GM12878 (cell line): ENCODE measurements at regions not wholly inside any gene's neighbourhood (a gene's known extent, or its start where the extent isn't known, plus 50 kb on each side); places are given as distances from the start of the nearest gene placed in this dataset.

Experiments used
- ATAC-seq: fragments of 200-7000 bp; cut with Tn5 transposase; 3 replicates; pipeline ENCODE4 v1.9.1; 2020; ENCODE audit warnings: mild to moderate bottlenecking, moderate library complexity
- BruUV-seq: library from RNA; stranded (reverse); fragments of 400-500 nt; replicated peaks from 2 replicates; lab custom pipeline; 2021; lab: Mats Ljungman, UMichigan
- CTCF ChIA-PET: fragments of 300-600 bp; sonication (Branson Sonifier 250); formaldehyde crosslinking; extraction: SDS; loops from one replicate; lab custom pipeline; 2021; ENCODE audit warnings: inconsistent platforms; lab: Yijun Ruan, JAX
- POLR2A ChIA-PET: fragments of 350-600 bp; formaldehyde crosslinking; extraction: SDS; loops from one replicate; lab custom pipeline; 2021; ENCODE audit warnings: inconsistent platforms; lab: Charles Lee
- RAD21 ChIA-PET: fragments of 300-600 bp; sonication (Branson Sonifier 250); formaldehyde crosslinking; loops from one replicate; lab custom pipeline; 2023; ENCODE audit warnings: antibody characterized with exemption; ENCODE audit not compliant: unreplicated experiment; lab: Charles Lee
- SMC1A ChIA-PET: fragments of 300-600 bp; sonication (Branson Sonifier 250); formaldehyde crosslinking; loops from one replicate; lab custom pipeline; 2023; ENCODE audit not compliant: unreplicated experiment, uncharacterized antibody; lab: Charles Lee
- DNase-seq: peaks from one replicate; pipeline ENCODE4 v3.0.0-alpha.2; 2011; ENCODE audit warnings: low read depth, low spot score
- FAIRE-seq: peaks from 3 replicates; lab custom pipeline; 2011; peaks lifted over from hg19 to GRCh38; lab: Jason Lieb, UNC
- H2AFZ ChIP-seq: 2 replicates; pipeline ENCODE4 v1.6.0; 2011; ENCODE audit warnings: low read depth, low read length, control low read depth; ENCODE audit not compliant: control insufficient read depth
- H3K27ac ChIP-seq: 2 replicates; pipeline ENCODE4 v1.5.1; 2011; ENCODE audit warnings: control low read depth; ENCODE audit not compliant: control insufficient read depth, insufficient read depth
- H3K27me3 ChIP-seq, 2 experiments: replicated peaks in 1 of 2; 2 replicates each; pipeline versions ENCODE4 v1.6.0 to v1.6.1; 2011; ENCODE audit warnings: low read length in 1 of 2; ENCODE audit not compliant: control insufficient read depth in 2 of 2, insufficient read depth in 2 of 2
- H3K36me3 ChIP-seq, 2 experiments: 2 replicates each; pipeline ENCODE4 v1.5.1; 2011; ENCODE audit warnings: low read length in 1 of 2; ENCODE audit not compliant: control insufficient read depth in 2 of 2, insufficient read depth in 2 of 2
- H3K4me1 ChIP-seq: 2 replicates; pipeline ENCODE4 v1.6.1; 2011; ENCODE audit warnings: mild to moderate bottlenecking, low read length, moderate library complexity, mixed read lengths; ENCODE audit not compliant: control insufficient read depth, insufficient read depth
- H3K4me2 ChIP-seq: 2 replicates; pipeline ENCODE4 v1.6.0; 2011; ENCODE audit warnings: control low read depth; ENCODE audit not compliant: control insufficient read depth, insufficient read depth
- H3K4me3 ChIP-seq: fragments of 200-600 bp; sonication (generic); 2 replicates; pipeline ENCODE4 v1.5.1; 2016
- H3K79me2 ChIP-seq: 2 replicates; pipeline ENCODE4 v1.6.0; 2011; ENCODE audit warnings: low read length; ENCODE audit not compliant: control insufficient read depth, insufficient read depth
- H3K9ac ChIP-seq: 2 replicates; pipeline ENCODE4 v1.8.0; 2011; ENCODE audit warnings: low read length, control low read depth, mixed read lengths; ENCODE audit not compliant: control insufficient read depth, insufficient read depth
- H3K9me3 ChIP-seq: replicated peaks from 3 replicates; pipeline ENCODE4 v1.5.1; 2011; ENCODE audit warnings: mild to moderate bottlenecking, low read length; ENCODE audit not compliant: control insufficient read depth, insufficient read depth
- H4K20me1 ChIP-seq: 2 replicates; pipeline ENCODE4 v1.6.0; 2011; ENCODE audit not compliant: control insufficient read depth, insufficient read depth
- CBFB ChIP-seq: IDR thresholded peaks from 2 replicates; pipeline ENCODE4 v1.6.1; 2016; ENCODE audit warnings: antibody characterized with exemption, low read depth
- HDGF ChIP-seq: fragments of 450-650 bp; IDR thresholded peaks from 2 replicates; pipeline ENCODE4 v1.6.1; 2016; ENCODE audit warnings: antibody characterized with exemption
- JUNB ChIP-seq: IDR thresholded peaks from 2 replicates; pipeline ENCODE4 v1.6.1; 2016; ENCODE audit warnings: antibody characterized with exemption, mild to moderate bottlenecking
- LARP7 ChIP-seq: fragments of 450-650 bp; IDR thresholded peaks from 2 replicates; pipeline ENCODE4 v1.6.1; 2017; ENCODE audit warnings: mild to moderate bottlenecking
- MXI1 ChIP-seq: fragments of 150-350 bp; IDR thresholded peaks from 2 replicates; pipeline ENCODE4 v1.6.1; 2011; ENCODE audit warnings: low read depth, mild to moderate bottlenecking, inconsistent platforms, low read length, improper control_type of control experiment
- NR2C1 ChIP-seq: fragments of 450-650 bp; IDR thresholded peaks from 2 replicates; pipeline ENCODE4 v1.6.1; 2017; ENCODE audit warnings: antibody characterized with exemption, mild to moderate bottlenecking, moderate library complexity
- NR2C2 ChIP-seq: IDR thresholded peaks from 2 replicates; pipeline ENCODE4 v1.6.1; 2011; ENCODE audit warnings: borderline replicate concordance, low read depth; ENCODE audit not compliant: control insufficient read depth, insufficient read length
- POLR2A ChIP-seq: IDR thresholded peaks from 2 replicates; pipeline ENCODE4 v1.6.1; 2011; ENCODE audit warnings: low read depth, mild to moderate bottlenecking, low read length
- POU2F2 ChIP-seq: IDR thresholded peaks from 3 replicates; pipeline ENCODE4 v1.6.1; 2011; ENCODE audit warnings: low read depth, mild to moderate bottlenecking, low read length, borderline replicate concordance
- RUNX3 ChIP-seq: IDR thresholded peaks from 2 replicates; pipeline ENCODE4 v1.6.1; 2012; ENCODE audit warnings: low read length, inconsistent platforms
- SMAD1 ChIP-seq: fragments of 450-650 bp; IDR thresholded peaks from 2 replicates; pipeline ENCODE4 v1.6.1; 2018; ENCODE audit warnings: mild to moderate bottlenecking, low read depth; ENCODE audit not compliant: partially characterized antibody
- ZNF384 ChIP-seq: IDR thresholded peaks from 2 replicates; pipeline ENCODE4 v1.6.1; 2012; ENCODE audit warnings: low read depth, mild to moderate bottlenecking, low read length, improper control_type of control experiment, borderline replicate concordance
- ZZZ3 ChIP-seq: IDR thresholded peaks from 2 replicates; pipeline ENCODE4 v1.6.1; 2011; ENCODE audit warnings: low read depth; ENCODE audit not compliant: control insufficient read depth, insufficient read length
- WGBS: methylation state at CpG from one replicate; pipeline ENCODE4 v1.1.6; 2016; ENCODE audit warnings: low lambda C conversion rate; ENCODE audit not compliant: insufficient replicate concordance, insufficient coverage; ENCODE audit errors: missing lambda C conversion rate; 5-methylcytosine and 5-hydroxymethylcytosine counted together
- in situ Hi-C: fragments of 300-500 bp; cut with MboI; formaldehyde crosslinking; loops from 9 replicates; pipeline ENCODE4 v1.14.3; 2018; ENCODE audit warnings: mixed read lengths
- intact Hi-C: fragments of 100-400 bp; cut with micrococcal nuclease; formaldehyde crosslinking; loops from one replicate; pipeline ENCODE4 v1.14.2; 2022; ENCODE audit not compliant: unreplicated experiment
- TF ChIP-seq, protein P1 (sequence below), 3 experiments: IDR thresholded peaks in 2 of 3; conservative IDR thresholded peaks in 1 of 3; 2 replicates each; pipeline ENCODE4 v1.5.1; 2011; ENCODE audit warnings: low read depth in 3 of 3, low read length in 3 of 3, mild to moderate bottlenecking in 3 of 3, control low read depth in 2 of 3, moderate library complexity in 2 of 3, inconsistent platforms in 1 of 3, mixed read lengths in 1 of 3; ENCODE audit not compliant: control insufficient read depth in 2 of 3, insufficient read depth in 1 of 3; ENCODE audit errors: extremely low read depth in 1 of 3
- TF ChIP-seq, protein P2 (sequence below): fragments of 450-650 bp; formaldehyde crosslinking; IDR thresholded peaks from 2 replicates; pipeline ENCODE4 v1.4.0; 2020; ENCODE audit warnings: mild to moderate bottlenecking, moderate library complexity
- TF ChIP-seq, protein P3 (sequence below): fragments of 450-650 bp; IDR thresholded peaks from 2 replicates; pipeline ENCODE4 v1.6.1; 2016; ENCODE audit warnings: mild to moderate bottlenecking, moderate library complexity, borderline replicate concordance

DNA sequence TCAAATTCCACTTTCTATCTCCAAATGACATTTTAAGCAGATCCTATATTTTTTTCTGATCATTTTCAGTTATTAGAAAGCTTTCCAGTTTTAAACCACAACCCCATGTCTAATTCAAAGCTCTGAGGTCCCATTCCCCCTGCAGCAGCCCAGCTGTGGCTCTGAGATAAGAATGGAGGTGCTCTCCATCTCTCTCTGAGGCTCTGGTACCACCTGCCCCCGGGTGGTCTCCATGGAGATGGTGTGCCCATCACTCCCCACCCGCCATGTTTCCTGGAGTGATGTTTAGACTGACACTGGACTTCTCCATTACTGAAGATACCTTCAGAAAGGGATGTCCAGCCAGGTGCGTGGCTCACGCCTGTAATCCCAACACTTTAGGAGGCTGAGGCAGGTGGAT, 68.1 kb upstream of the SEC14L1 start:
- POLR2A ChIA-PET: no interaction called here
- DNase-seq (no peak), FAIRE-seq (no peak), ATAC-seq (no peak)
- 11% methylated on average over 4 of the region's 4 CpGs for WGBS
- no peak overlapping the region for H3K27ac ChIP-seq
- in situ Hi-C loops (no loop called here), intact Hi-C loops (no loop called here)
- H3K4me2 ChIP-seq: no peak overlapping the region
- H3K4me3 ChIP-seq: no peak overlapping the region
- no peaks in the 10 kb centered on the region for H3K36me3 ChIP-seq
- H3K27me3 ChIP-seq: peaks cover 0 to 3% of the 10 kb centered on the region in 2 experiments; a peak in 2 of 4 replicates
- RAD21 ChIA-PET: no interaction called here
- no peak overlapping the region for H3K9ac ChIP-seq
- no TSS peak for BruUV-seq
- H4K20me1 ChIP-seq: no peaks in the 10 kb centered on the region
- SMC1A ChIA-PET: interaction anchor here (0.6 kb wide), 1 partner anchor 99 kb away, joined by 3 read pairs; no protein-coding TSS in a partner anchor
- CTCF ChIA-PET: interaction anchor here (0.8 to 1.3 kb wide), 2 partner anchors 258 to 391 kb away, joined by 3 read pairs; no protein-coding TSS in a partner anchor
- H3K4me1 ChIP-seq: no peaks in the 10 kb centered on the region
- no peaks in the 10 kb centered on the region for H3K79me2 ChIP-seq
- H3K9me3 ChIP-seq: no peaks in the 10 kb centered on the region
- no peak overlapping the region for H2AFZ ChIP-seq
- TF ChIP-seq JUNB (no peak), SMAD1 (no peak), ZNF384 (no peak), LARP7 (no peak), RUNX3 (no peak), HDGF (no peak), NR2C2 (no peak), POU2F2 (no peak), ZZZ3 (no peak), CBFB (no peak), POLR2A (no peak), MXI1 (no peak), NR2C1 (no peak)
- TF ChIP-seq, protein P1, sequence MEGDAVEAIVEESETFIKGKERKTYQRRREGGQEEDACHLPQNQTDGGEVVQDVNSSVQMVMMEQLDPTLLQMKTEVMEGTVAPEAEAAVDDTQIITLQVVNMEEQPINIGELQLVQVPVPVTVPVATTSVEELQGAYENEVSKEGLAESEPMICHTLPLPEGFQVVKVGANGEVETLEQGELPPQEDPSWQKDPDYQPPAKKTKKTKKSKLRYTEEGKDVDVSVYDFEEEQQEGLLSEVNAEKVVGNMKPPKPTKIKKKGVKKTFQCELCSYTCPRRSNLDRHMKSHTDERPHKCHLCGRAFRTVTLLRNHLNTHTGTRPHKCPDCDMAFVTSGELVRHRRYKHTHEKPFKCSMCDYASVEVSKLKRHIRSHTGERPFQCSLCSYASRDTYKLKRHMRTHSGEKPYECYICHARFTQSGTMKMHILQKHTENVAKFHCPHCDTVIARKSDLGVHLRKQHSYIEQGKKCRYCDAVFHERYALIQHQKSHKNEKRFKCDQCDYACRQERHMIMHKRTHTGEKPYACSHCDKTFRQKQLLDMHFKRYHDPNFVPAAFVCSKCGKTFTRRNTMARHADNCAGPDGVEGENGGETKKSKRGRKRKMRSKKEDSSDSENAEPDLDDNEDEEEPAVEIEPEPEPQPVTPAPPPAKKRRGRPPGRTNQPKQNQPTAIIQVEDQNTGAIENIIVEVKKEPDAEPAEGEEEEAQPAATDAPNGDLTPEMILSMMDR (IDR thresholded peaks at IDR 0.05 in 2 of 3, conservative IDR thresholded peaks at IDR 0.05 in 1 of 3; ENCODE audit: control insufficient read depth in 2 of 3, extremely low read depth in 1 of 3, insufficient read depth in 1 of 3, low read depth in 3 of 3, low read length in 3 of 3): no peak
- TF ChIP-seq, protein P2, sequence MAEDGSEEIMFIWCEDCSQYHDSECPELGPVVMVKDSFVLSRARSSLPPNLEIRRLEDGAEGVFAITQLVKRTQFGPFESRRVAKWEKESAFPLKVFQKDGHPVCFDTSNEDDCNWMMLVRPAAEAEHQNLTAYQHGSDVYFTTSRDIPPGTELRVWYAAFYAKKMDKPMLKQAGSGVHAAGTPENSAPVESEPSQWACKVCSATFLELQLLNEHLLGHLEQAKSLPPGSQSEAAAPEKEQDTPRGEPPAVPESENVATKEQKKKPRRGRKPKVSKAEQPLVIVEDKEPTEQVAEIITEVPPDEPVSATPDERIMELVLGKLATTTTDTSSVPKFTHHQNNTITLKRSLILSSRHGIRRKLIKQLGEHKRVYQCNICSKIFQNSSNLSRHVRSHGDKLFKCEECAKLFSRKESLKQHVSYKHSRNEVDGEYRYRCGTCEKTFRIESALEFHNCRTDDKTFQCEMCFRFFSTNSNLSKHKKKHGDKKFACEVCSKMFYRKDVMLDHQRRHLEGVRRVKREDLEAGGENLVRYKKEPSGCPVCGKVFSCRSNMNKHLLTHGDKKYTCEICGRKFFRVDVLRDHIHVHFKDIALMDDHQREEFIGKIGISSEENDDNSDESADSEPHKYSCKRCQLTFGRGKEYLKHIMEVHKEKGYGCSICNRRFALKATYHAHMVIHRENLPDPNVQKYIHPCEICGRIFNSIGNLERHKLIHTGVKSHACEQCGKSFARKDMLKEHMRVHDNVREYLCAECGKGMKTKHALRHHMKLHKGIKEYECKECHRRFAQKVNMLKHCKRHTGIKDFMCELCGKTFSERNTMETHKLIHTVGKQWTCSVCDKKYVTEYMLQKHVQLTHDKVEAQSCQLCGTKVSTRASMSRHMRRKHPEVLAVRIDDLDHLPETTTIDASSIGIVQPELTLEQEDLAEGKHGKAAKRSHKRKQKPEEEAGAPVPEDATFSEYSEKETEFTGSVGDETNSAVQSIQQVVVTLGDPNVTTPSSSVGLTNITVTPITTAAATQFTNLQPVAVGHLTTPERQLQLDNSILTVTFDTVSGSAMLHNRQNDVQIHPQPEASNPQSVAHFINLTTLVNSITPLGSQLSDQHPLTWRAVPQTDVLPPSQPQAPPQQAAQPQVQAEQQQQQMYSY (CRISPR knock-in tag): no peak
- TF ChIP-seq, protein P3, sequence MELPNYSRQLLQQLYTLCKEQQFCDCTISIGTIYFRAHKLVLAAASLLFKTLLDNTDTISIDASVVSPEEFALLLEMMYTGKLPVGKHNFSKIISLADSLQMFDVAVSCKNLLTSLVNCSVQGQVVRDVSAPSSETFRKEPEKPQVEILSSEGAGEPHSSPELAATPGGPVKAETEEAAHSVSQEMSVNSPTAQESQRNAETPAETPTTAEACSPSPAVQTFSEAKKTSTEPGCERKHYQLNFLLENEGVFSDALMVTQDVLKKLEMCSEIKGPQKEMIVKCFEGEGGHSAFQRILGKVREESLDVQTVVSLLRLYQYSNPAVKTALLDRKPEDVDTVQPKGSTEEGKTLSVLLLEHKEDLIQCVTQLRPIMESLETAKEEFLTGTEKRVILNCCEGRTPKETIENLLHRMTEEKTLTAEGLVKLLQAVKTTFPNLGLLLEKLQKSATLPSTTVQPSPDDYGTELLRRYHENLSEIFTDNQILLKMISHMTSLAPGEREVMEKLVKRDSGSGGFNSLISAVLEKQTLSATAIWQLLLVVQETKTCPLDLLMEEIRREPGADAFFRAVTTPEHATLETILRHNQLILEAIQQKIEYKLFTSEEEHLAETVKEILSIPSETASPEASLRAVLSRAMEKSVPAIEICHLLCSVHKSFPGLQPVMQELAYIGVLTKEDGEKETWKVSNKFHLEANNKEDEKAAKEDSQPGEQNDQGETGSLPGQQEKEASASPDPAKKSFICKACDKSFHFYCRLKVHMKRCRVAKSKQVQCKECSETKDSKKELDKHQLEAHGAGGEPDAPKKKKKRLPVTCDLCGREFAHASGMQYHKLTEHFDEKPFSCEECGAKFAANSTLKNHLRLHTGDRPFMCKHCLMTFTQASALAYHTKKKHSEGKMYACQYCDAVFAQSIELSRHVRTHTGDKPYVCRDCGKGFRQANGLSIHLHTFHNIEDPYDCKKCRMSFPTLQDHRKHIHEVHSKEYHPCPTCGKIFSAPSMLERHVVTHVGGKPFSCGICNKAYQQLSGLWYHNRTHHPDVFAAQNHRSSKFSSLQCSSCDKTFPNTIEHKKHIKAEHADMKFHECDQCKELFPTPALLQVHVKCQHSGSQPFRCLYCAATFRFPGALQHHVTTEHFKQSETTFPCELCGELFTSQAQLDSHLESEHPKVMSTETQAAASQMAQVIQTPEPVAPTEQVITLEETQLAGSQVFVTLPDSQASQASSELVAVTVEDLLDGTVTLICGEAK: no peak
